Astrocyte (in vitro differentiated cells and primary cell): ENCODE measurements at regions not wholly inside any gene's neighbourhood (a gene's known extent, or its start where the extent isn't known, plus 50 kb on each side); places are given as distances from the start of the nearest gene placed in this dataset.

Source experiments
- DNase-seq: peaks from one replicate; pipeline ENCODE4 v3.0.0-alpha.2; 2010; ENCODE audit warnings: low read depth
- FAIRE-seq: peaks from 2 replicates; lab custom pipeline; 2011; peaks lifted over from hg19 to GRCh38; lab: Jason Lieb, UNC
- H2AFZ ChIP-seq: 2 replicates; pipeline ENCODE4 v1.6.0; 2012; ENCODE audit warnings: low read depth, low read length, inconsistent platforms
- H3K27ac ChIP-seq: 2 replicates; pipeline ENCODE4 v1.5.1; 2011; ENCODE audit warnings: low read depth, low read length, inconsistent platforms
- H3K27me3 ChIP-seq: 2 replicates; pipeline ENCODE4 v1.6.0; 2011; ENCODE audit warnings: low read length, inconsistent platforms; ENCODE audit not compliant: insufficient read depth
- H3K36me3 ChIP-seq: 2 replicates; pipeline ENCODE4 v1.5.1; 2011; ENCODE audit warnings: low read length, inconsistent platforms; ENCODE audit not compliant: insufficient read depth
- H3K4me1 ChIP-seq: 2 replicates; pipeline ENCODE4 v1.5.1; 2011; ENCODE audit warnings: low read length, inconsistent platforms; ENCODE audit not compliant: insufficient read depth
- H3K4me2 ChIP-seq: 2 replicates; pipeline ENCODE4 v1.6.0; 2012; ENCODE audit warnings: low read length, inconsistent platforms
- H3K4me3 ChIP-seq: 2 replicates; pipeline ENCODE4 v1.5.1; 2011; ENCODE audit warnings: low read depth, mild to moderate bottlenecking, low read length, inconsistent platforms; ENCODE audit not compliant: insufficient read depth
- H3K79me2 ChIP-seq: 2 replicates; pipeline ENCODE4 v1.6.0; 2012; ENCODE audit warnings: mild to moderate bottlenecking, low read length, inconsistent platforms; ENCODE audit not compliant: insufficient read depth
- H3K9ac ChIP-seq: 2 replicates; pipeline ENCODE4 v1.6.0; 2012; ENCODE audit warnings: mild to moderate bottlenecking, low read length, inconsistent platforms
- H3K9me3 ChIP-seq: 2 replicates; pipeline ENCODE4 v1.5.1; 2012; ENCODE audit warnings: low read depth, mild to moderate bottlenecking, low read length, inconsistent platforms; ENCODE audit not compliant: insufficient read depth
- H4K20me1 ChIP-seq: 2 replicates; pipeline ENCODE4 v1.6.0; 2012; ENCODE audit warnings: low read length, inconsistent platforms; ENCODE audit not compliant: insufficient read depth
- H3K27ac Mint-ChIP-seq: one replicate; pipeline ENCODE4 v1.8.0; 2021; ENCODE audit warnings: mild to moderate bottlenecking, mixed read lengths; ENCODE audit not compliant: unreplicated experiment
- H3K27me3 Mint-ChIP-seq: one replicate; pipeline ENCODE4 v1.8.0; 2021; ENCODE audit warnings: low read depth, mixed read lengths; ENCODE audit not compliant: unreplicated experiment
- H3K36me3 Mint-ChIP-seq: one replicate; pipeline ENCODE4 v1.8.0; 2021; ENCODE audit warnings: low read depth, mixed read lengths; ENCODE audit not compliant: unreplicated experiment
- H3K4me1 Mint-ChIP-seq: one replicate; pipeline ENCODE4 v1.8.0; 2021; ENCODE audit warnings: low read depth, mixed read lengths; ENCODE audit not compliant: unreplicated experiment
- H3K4me3 Mint-ChIP-seq: one replicate; pipeline ENCODE4 v1.8.0; 2021; ENCODE audit warnings: mild to moderate bottlenecking, moderate library complexity, mixed read lengths; ENCODE audit not compliant: unreplicated experiment
- H3K9me3 Mint-ChIP-seq: one replicate; pipeline ENCODE4 v1.8.0; 2021; ENCODE audit warnings: mild to moderate bottlenecking, mixed read lengths; ENCODE audit not compliant: unreplicated experiment
- CTCF ChIP-seq: IDR thresholded peaks from 2 replicates; pipeline ENCODE4 v1.5.1; 2011; ENCODE audit warnings: low read depth, mild to moderate bottlenecking, inconsistent platforms, low read length, moderate library complexity; ENCODE audit not compliant: insufficient read depth
- EZH2 ChIP-seq: IDR thresholded peaks from 2 replicates; pipeline ENCODE4 v1.6.1; 2012; ENCODE audit warnings: mild to moderate bottlenecking, low read length, inconsistent platforms; ENCODE audit not compliant: insufficient read depth

- Histone ChIP-seq H3K27ac (no peak overlapping the region), H3K36me3 (no peaks in the 10 kb centered on the region), H3K79me2 (no peaks in the 10 kb centered on the region), H3K27me3 (no peaks in the 10 kb centered on the region), H3K9ac (no peak overlapping the region), H3K9me3 (no peaks in the 10 kb centered on the region), H3K4me2 (no peak overlapping the region), H3K4me1 (no peaks in the 10 kb centered on the region), H4K20me1 (no peaks in the 10 kb centered on the region), H3K4me3 (no peak overlapping the region), H2AFZ (no peak overlapping the region)
- H3K27ac Mint-ChIP-seq, result no peak overlapping the region
- FAIRE-seq (no peak), DNase-seq (no peak)
- H3K4me3 Mint-ChIP-seq, result no peak overlapping the region
- H3K4me1 Mint-ChIP-seq, result peaks cover 20% of the 10 kb centered on the region
- H3K27me3 Mint-ChIP-seq, result no peaks in the 10 kb centered on the region
- no peaks in the 10 kb centered on the region for H3K36me3 Mint-ChIP-seq
- TF ChIP-seq CTCF (no peak), EZH2 (no peak)
- no peaks in the 10 kb centered on the region for H3K9me3 Mint-ChIP-seq
Observed at GRCh38 chr2:208982831-208983230, 441.0 kb upstream of the MAP2 start.

GRCh38 chr2:208983486-208983885, 440.4 kb upstream of the MAP2 start:
- Mint-ChIP-seq H3K9me3 (no peaks in the 10 kb centered on the region), H3K4me1 (peaks cover 20% of the 10 kb centered on the region), H3K4me3 (no peak overlapping the region), H3K27me3 (no peaks in the 10 kb centered on the region), H3K36me3 (no peaks in the 10 kb centered on the region), H3K27ac (peak overlapping the region; percentile 83)
- no peaks in the 10 kb centered on the region for H3K4me1 ChIP-seq
- no peak overlapping the region for H2AFZ ChIP-seq
- no peaks in the 10 kb centered on the region for H3K36me3 ChIP-seq
- H3K79me2 ChIP-seq, result no peaks in the 10 kb centered on the region
- no peak for TF ChIP-seq EZH2
- TF ChIP-seq CTCF, result no peak
- no peaks in the 10 kb centered on the region for H3K9me3 ChIP-seq
- H3K4me2 ChIP-seq, result no peak overlapping the region
- H3K4me3 ChIP-seq, result no peak overlapping the region
- no peaks in the 10 kb centered on the region for H4K20me1 ChIP-seq
- H3K27me3 ChIP-seq, result no peaks in the 10 kb centered on the region
- no peak overlapping the region for H3K27ac ChIP-seq
- H3K9ac ChIP-seq, result no peak overlapping the region
- DNase-seq, result no peak
- no peak for FAIRE-seq

DNA sequence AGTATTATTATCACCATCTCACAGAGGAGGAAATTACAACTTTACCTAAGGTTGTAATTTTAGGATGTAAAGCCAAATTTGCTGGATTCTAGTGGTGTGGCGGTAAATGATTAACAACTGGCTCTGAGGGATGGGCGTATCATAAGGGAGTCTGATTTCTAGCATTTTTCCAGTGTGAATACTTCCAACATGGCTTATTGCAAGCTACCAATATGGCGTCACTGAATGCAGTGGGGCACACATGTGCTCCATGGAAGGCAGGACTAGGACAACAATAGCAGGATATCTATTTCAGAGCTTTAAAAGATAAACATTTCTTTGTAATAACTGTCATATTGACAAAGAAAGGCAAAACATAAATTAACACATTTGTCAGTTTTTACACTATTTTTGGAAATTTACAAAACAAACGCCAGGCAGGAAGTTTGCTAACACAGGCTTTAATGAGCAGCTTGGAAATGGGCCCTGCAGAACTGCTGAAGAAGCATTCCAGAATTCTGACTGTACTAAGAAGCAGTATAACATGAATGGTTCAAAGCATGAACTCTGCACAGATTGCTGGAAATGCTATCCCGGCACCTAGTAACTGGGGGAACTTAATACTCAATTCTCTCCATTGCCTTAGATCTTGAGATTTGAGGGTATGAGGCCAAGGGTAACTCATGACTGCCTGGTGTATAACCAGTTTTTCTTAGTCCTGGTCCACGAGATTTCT, 439.3 kb upstream of the MAP2 start:
- FAIRE-seq (no peak), DNase-seq (peak; percentile 11)
- Histone ChIP-seq H3K9ac (no peak overlapping the region), H3K27me3 (no peaks in the 10 kb centered on the region), H3K4me2 (no peak overlapping the region), H3K4me3 (no peak overlapping the region), H3K9me3 (no peaks in the 10 kb centered on the region), H3K36me3 (no peaks in the 10 kb centered on the region), H4K20me1 (no peaks in the 10 kb centered on the region), H3K27ac (no peak overlapping the region), H2AFZ (no peak overlapping the region), H3K79me2 (no peaks in the 10 kb centered on the region), H3K4me1 (no peaks in the 10 kb centered on the region)
- TF ChIP-seq CTCF, result no peak
- TF ChIP-seq EZH2, result no peak
- no peak overlapping the region for H3K4me3 Mint-ChIP-seq
- peak overlapping the region; percentile 83 for H3K27ac Mint-ChIP-seq
- no peaks in the 10 kb centered on the region for H3K9me3 Mint-ChIP-seq
- no peaks in the 10 kb centered on the region for H3K36me3 Mint-ChIP-seq
- H3K4me1 Mint-ChIP-seq, result peaks cover 20% of the 10 kb centered on the region
- no peaks in the 10 kb centered on the region for H3K27me3 Mint-ChIP-seq
